AML-193 (cell line): ENCODE measurements at regions not wholly inside any gene's neighbourhood (a gene's known extent, or its start where the extent isn't known, plus 50 kb on each side); places are given as distances from the start of the nearest gene placed in this dataset.

Experiments
- DNase-seq, 2 experiments: peaks; one replicate each; lab custom pipeline; 2025; lab: John Stamatoyannopoulos, UW

GRCh38 chr4:60780874-60781273, 419.3 kb upstream of the ADGRL3 start:
- no peak for DNase-seq

- DNase-seq, result no peak
Observed at GRCh38 chr4:60790608-60791007, 409.5 kb upstream of the ADGRL3 start.

GRCh38 chr4:60794372-60794771, 405.8 kb upstream of the ADGRL3 start:
- DNase-seq, result no peak

- DNase-seq, result no peak
Observed at GRCh38 chr4:60799214-60799613, 400.9 kb upstream of the ADGRL3 start.

- DNase-seq, result no peak
Observed at GRCh38 chr4:60800701-60801100, 399.4 kb upstream of the ADGRL3 start.

GRCh38 chr4:60805500-60806313, 394.4 kb upstream of the ADGRL3 start:
- DNase-seq, result peak; percentile 25 to 32

- no peak for DNase-seq
Observed at GRCh38 chr4:60808726-60809485, 391.2 kb upstream of the ADGRL3 start.

GRCh38 chr4:60809486-60809800, 390.7 kb upstream of the ADGRL3 start:
- DNase-seq, result no peak

- DNase-seq, result no peak
Observed at GRCh38 chr4:60812811-60813210, 387.3 kb upstream of the ADGRL3 start.

GRCh38 chr4:60814549-60814948, 385.6 kb upstream of the ADGRL3 start:
- no peak for DNase-seq

GRCh38 chr4:60817609-60818008, 382.5 kb upstream of the ADGRL3 start:
- no peak for DNase-seq

- no peak for DNase-seq
Observed at GRCh38 chr4:60822986-60823385, 377.1 kb upstream of the ADGRL3 start.

GRCh38 chr4:60840020-60840419, 360.1 kb upstream of the ADGRL3 start:
- no peak for DNase-seq

GRCh38 chr4:60846678-60847077, 353.4 kb upstream of the ADGRL3 start:
- DNase-seq, result no peak

- no peak for DNase-seq
Observed at GRCh38 chr4:60847614-60848013, 352.5 kb upstream of the ADGRL3 start.

GRCh38 chr4:60857130-60857753, 342.9 kb upstream of the ADGRL3 start:
- DNase-seq, result no peak

- no peak for DNase-seq
Observed at GRCh38 chr4:60863442-60863841, 336.7 kb upstream of the ADGRL3 start.

- DNase-seq, result no peak
Observed at GRCh38 chr4:60865273-60865672, 334.9 kb upstream of the ADGRL3 start.

GRCh38 chr4:60868232-60868960, 331.7 kb upstream of the ADGRL3 start:
- no peak for DNase-seq

- no peak for DNase-seq
Observed at GRCh38 chr4:60879135-60879701, 320.9 kb upstream of the ADGRL3 start.

- DNase-seq, result no peak
Observed at GRCh38 chr4:60884587-60884986, 315.5 kb upstream of the ADGRL3 start.

GRCh38 chr4:60885011-60885410, 315.1 kb upstream of the ADGRL3 start:
- DNase-seq, result no peak
